Neutrophil (primary cell): ENCODE measurements at regions not wholly inside any gene's neighbourhood (a gene's known extent, or its start where the extent isn't known, plus 50 kb on each side); places are given as distances from the start of the nearest gene placed in this dataset.

ENCODE experiments used
- H3K27ac ChIP-seq: fragments of 200-600 bp; sonication (generic); 2 replicates; pipeline ENCODE4 v1.5.1; 2016; ENCODE audit warnings: mild to moderate bottlenecking, moderate library complexity
- H3K27me3 ChIP-seq: fragments of 200-600 bp; sonication (generic); 2 replicates; pipeline ENCODE4 v1.6.0; 2016; ENCODE audit warnings: mild to moderate bottlenecking
- H3K36me3 ChIP-seq: fragments of 200-600 bp; sonication (generic); 2 replicates; pipeline ENCODE4 v1.5.1; 2017
- H3K4me1 ChIP-seq, 2 experiments: fragments of 200-600 bp in 1 of 2; sonication (generic) in 1 of 2; 1 replicate in 1 of 2; 2 replicates in 1 of 2; pipeline versions ENCODE4 v1.5.1 to v1.6.1; 2013 to 2016; ENCODE audit warnings: low read depth in 1 of 2, low read length in 1 of 2, mild to moderate bottlenecking in 1 of 2, moderate library complexity in 1 of 2; ENCODE audit not compliant: control insufficient read depth in 1 of 2, insufficient read depth in 1 of 2
- H3K4me3 ChIP-seq, 2 experiments: fragments of 200-600 bp in 1 of 2; sonication (generic) in 1 of 2; 1 replicate in 1 of 2; 2 replicates in 1 of 2; pipeline ENCODE4 v1.5.1; 2013 to 2016; ENCODE audit warnings: low read depth in 1 of 2, low read length in 1 of 2, mild to moderate bottlenecking in 1 of 2, moderate library complexity in 1 of 2
- H3K9me3 ChIP-seq: fragments of 200-600 bp; sonication (generic); 2 replicates; pipeline ENCODE4 v1.5.1; 2016
- TF ChIP-seq, protein P1 (sequence below): fragments of 200-600 bp; sonication (generic); IDR thresholded peaks from 2 replicates; pipeline ENCODE4 v1.5.1; 2016; ENCODE audit warnings: antibody characterized with exemption

GRCh38 chr14:76640923-76641395 is 120.3 kb upstream of the VASH1 start:
- H3K27me3 ChIP-seq: peaks cover 38% of the 10 kb centered on the region
- no peak overlapping the region for H3K27ac ChIP-seq
- H3K9me3 ChIP-seq: no peaks in the 10 kb centered on the region
- H3K36me3 ChIP-seq: no peaks in the 10 kb centered on the region
- TF ChIP-seq, protein P1, sequence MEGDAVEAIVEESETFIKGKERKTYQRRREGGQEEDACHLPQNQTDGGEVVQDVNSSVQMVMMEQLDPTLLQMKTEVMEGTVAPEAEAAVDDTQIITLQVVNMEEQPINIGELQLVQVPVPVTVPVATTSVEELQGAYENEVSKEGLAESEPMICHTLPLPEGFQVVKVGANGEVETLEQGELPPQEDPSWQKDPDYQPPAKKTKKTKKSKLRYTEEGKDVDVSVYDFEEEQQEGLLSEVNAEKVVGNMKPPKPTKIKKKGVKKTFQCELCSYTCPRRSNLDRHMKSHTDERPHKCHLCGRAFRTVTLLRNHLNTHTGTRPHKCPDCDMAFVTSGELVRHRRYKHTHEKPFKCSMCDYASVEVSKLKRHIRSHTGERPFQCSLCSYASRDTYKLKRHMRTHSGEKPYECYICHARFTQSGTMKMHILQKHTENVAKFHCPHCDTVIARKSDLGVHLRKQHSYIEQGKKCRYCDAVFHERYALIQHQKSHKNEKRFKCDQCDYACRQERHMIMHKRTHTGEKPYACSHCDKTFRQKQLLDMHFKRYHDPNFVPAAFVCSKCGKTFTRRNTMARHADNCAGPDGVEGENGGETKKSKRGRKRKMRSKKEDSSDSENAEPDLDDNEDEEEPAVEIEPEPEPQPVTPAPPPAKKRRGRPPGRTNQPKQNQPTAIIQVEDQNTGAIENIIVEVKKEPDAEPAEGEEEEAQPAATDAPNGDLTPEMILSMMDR: no peak
- H3K4me3 ChIP-seq: no peak overlapping the region
- H3K4me1 ChIP-seq: no peaks in the 10 kb centered on the region

GRCh38 chr14:76641541-76641940 is 119.7 kb upstream of the VASH1 start:
- H3K27ac ChIP-seq: no peak overlapping the region
- H3K9me3 ChIP-seq: no peaks in the 10 kb centered on the region
- TF ChIP-seq, protein P1: no peak
- peaks cover 35% of the 10 kb centered on the region for H3K27me3 ChIP-seq
- H3K4me1 ChIP-seq: no peaks in the 10 kb centered on the region
- no peaks in the 10 kb centered on the region for H3K36me3 ChIP-seq
- no peak overlapping the region for H3K4me3 ChIP-seq

- H3K9me3 ChIP-seq: no peaks in the 10 kb centered on the region
- H3K27ac ChIP-seq: no peak overlapping the region
- TF ChIP-seq, protein P1: no peak
- H3K4me1 ChIP-seq: no peaks in the 10 kb centered on the region
- no peak overlapping the region for H3K4me3 ChIP-seq
- H3K27me3 ChIP-seq: peaks cover 28% of the 10 kb centered on the region
- no peaks in the 10 kb centered on the region for H3K36me3 ChIP-seq
Observed at GRCh38 chr14:76643887-76644286, 117.4 kb upstream of the VASH1 start.

DNA sequence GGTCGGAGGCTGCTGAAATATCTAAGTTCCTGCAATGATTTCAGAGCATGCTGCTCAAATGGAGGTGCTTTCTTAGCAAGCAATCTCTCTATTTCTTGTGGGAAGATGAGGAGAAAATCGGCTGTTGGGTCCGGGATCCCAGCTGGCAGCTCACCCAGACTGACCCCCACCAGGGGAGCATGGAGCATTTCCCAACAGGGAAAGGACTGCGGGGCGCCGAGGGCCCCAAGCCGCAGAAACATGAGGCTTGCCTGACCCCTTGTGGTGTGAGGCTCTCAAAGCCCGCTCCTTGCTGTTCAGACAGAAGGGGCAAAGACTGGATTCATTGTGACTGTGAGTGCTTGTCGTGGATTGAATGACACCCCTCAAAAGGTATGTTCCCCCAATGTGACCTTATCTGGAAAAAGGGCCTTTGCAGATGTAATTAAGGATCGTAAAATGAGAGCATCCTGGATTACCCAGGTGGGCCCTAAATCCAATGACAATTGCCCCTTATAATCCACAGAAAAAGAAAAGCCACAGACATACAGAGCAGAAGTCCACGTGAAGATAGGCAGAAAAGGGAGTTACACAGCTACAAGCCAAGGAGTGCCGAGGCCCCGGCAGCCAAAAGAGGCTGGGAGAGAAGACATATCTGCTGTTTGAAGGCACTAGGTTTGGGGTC is 116.3 kb upstream of the VASH1 start:
- no peak overlapping the region for H3K4me3 ChIP-seq
- no peaks in the 10 kb centered on the region for H3K9me3 ChIP-seq
- H3K27me3 ChIP-seq: peaks cover 28% of the 10 kb centered on the region
- H3K4me1 ChIP-seq: no peaks in the 10 kb centered on the region
- no peaks in the 10 kb centered on the region for H3K36me3 ChIP-seq
- TF ChIP-seq, protein P1: no peak
- H3K27ac ChIP-seq: no peak overlapping the region

DNA sequence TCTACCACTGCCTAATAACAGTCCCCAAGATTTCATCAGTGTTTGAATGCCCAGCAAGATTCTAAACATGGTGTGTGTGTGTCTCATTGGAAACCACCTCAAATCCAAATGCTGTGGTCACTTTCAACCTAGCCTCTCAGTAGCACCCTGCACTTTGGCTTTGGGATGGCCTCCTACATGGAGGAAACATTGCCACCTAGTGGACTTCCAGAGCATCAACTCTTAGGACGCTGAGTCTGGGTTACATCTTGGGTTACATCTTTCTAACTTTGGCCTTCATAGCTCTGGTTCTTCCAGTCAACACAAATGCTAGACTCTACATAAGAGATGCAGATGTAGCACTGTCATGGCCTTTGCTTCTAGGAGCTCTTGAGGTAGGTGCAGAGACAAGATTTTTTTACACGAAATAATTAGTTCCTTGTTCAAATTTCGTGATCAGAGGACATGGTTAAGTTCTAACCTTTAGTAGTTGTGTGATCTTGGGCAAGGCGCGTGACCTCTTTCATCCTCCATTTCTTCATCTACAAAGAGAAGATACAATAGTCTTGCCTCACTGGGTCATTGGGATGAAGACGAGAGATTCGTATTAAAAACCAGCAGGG is 113.5 kb upstream of the VASH1 start:
- TF ChIP-seq, protein P1: peak; percentile 27
- Histone ChIP-seq H3K4me3 (no peak overlapping the region), H3K9me3 (no peaks in the 10 kb centered on the region), H3K36me3 (no peaks in the 10 kb centered on the region), H3K27ac (no peak overlapping the region), H3K27me3 (peaks cover 19% of the 10 kb centered on the region), H3K4me1 (no peaks in the 10 kb centered on the region)
